ENCODE measurements at regions not wholly inside any gene's neighbourhood (a gene's known extent, or its start where the extent isn't known, plus 50 kb on each side); places are given as distances from the start of the nearest gene placed in this dataset.

GRCh38 chr3:187978433-187979011, 175.4 kb upstream of the LPP start:
- DNase-seq, result no peak

GRCh38 chr3:187979564-187979963, 174.4 kb upstream of the LPP start:
- no peak for DNase-seq

- no peak for DNase-seq
These were observed 173.1 kb upstream of the LPP start for GRCh38 chr3:187980861-187981260.

GRCh38 chr3:187982142-187982541, 171.8 kb upstream of the LPP start:
- no peak for DNase-seq

- no peak for DNase-seq
These were observed 170.4 kb upstream of the LPP start for GRCh38 chr3:187983484-187984124.

- no peak for DNase-seq
These were observed 168.3 kb upstream of the LPP start for GRCh38 chr3:187985647-187986046.

- DNase-seq, result no peak
These were observed 167.4 kb upstream of the LPP start for GRCh38 chr3:187986514-187986934.

- DNase-seq, result no peak
These were observed 166.8 kb upstream of the LPP start for GRCh38 chr3:187987187-187987586.

- no peak for DNase-seq
These were observed 166.0 kb upstream of the LPP start for GRCh38 chr3:187987924-187988323.

GRCh38 chr3:187989575-187990153, 164.3 kb upstream of the LPP start:
- DNase-seq, result peak; percentile 98

GRCh38 chr3:187992609-187993008, 161.3 kb upstream of the LPP start:
- DNase-seq, result no peak

- DNase-seq, result no peak
These were observed 159.5 kb upstream of the LPP start for GRCh38 chr3:187994221-187995042.

- no peak for DNase-seq
These were observed 158.9 kb upstream of the LPP start for GRCh38 chr3:187995043-187995400.

GRCh38 chr3:187995667-187996066, 158.3 kb upstream of the LPP start:
- DNase-seq, result no peak

- DNase-seq, result no peak
These were observed 157.3 kb upstream of the LPP start for GRCh38 chr3:187996609-187997008.

GRCh38 chr3:187997490-187997889, 156.5 kb upstream of the LPP start:
- DNase-seq, result no peak

GRCh38 chr3:187997946-187998561, 155.9 kb upstream of the LPP start:
- no peak for DNase-seq

- no peak for DNase-seq
These were observed 155.3 kb upstream of the LPP start for GRCh38 chr3:187998611-187999010.

GRCh38 chr3:187999821-188000220, 154.1 kb upstream of the LPP start:
- no peak for DNase-seq

GRCh38 chr3:188000361-188000861, 153.5 kb upstream of the LPP start:
- DNase-seq, result peak; percentile 84 to 90

GRCh38 chr3:188001093-188001492, 152.9 kb upstream of the LPP start:
- no peak for DNase-seq

- DNase-seq, result no peak
These were observed 152.0 kb upstream of the LPP start for GRCh38 chr3:188001926-188002325.

- DNase-seq, result no peak
These were observed 151.3 kb upstream of the LPP start for GRCh38 chr3:188002626-188003138.

All from SHP77 (cell line).